GM18907 (cell line): ENCODE measurements at regions not wholly inside any gene's neighbourhood (a gene's known extent, or its start where the extent isn't known, plus 50 kb on each side); places are given as distances from the start of the nearest gene placed in this dataset.
A peak's percentile ranks its signal among the peaks of the same experiment; 100 is the strongest.
"Not testable (repeated sequence)": the region's sequence is repeated elsewhere in the genome, so short reads cannot be mapped to it uniquely, and the experiment has no call there.

Source experiments
- ATAC-seq: cut with Tn5 transposase; IDR thresholded peaks from one replicate; pipeline ENCODE4 v1.9.1; 2021; ENCODE audit warnings: mild to moderate bottlenecking, moderate library complexity; ENCODE audit not compliant: unreplicated experiment

- ATAC-seq = no peak
Observed at GRCh38 chr14:21802441-21802840, 128.8 kb upstream of the OR4E1 start.

GRCh38 chr14:21796916-21797315 lies 123.3 kb upstream of the OR4E1 start:
- no peak for ATAC-seq

GRCh38 chr14:21795456-21795855 lies 121.8 kb upstream of the OR4E1 start:
- no peak for ATAC-seq

GRCh38 chr14:21791749-21792148 lies 118.1 kb upstream of the OR4E1 start:
- no peak for ATAC-seq

GRCh38 chr14:21788687-21789086 lies 115.1 kb upstream of the OR4E1 start:
- not testable (repeated sequence) for ATAC-seq

- ATAC-seq = not testable (repeated sequence)
Observed at GRCh38 chr14:21787242-21787641, 113.6 kb upstream of the OR4E1 start.

GRCh38 chr14:21781543-21781942 lies 107.9 kb upstream of the OR4E1 start:
- ATAC-seq = no peak

GRCh38 chr14:21780429-21781084 lies 106.9 kb upstream of the OR4E1 start:
- ATAC-seq = no peak

GRCh38 chr14:21771671-21772070 lies 98.1 kb upstream of the OR4E1 start:
- ATAC-seq = no peak

- no peak for ATAC-seq
Observed at GRCh38 chr14:21768875-21769257, 95.2 kb upstream of the OR4E1 start.

- ATAC-seq = peak; percentile 52
Observed at GRCh38 chr14:21768116-21768874, 94.7 kb upstream of the OR4E1 start.

GRCh38 chr14:21760360-21760759 lies 86.7 kb upstream of the OR4E1 start:
- ATAC-seq = not testable (repeated sequence)

GRCh38 chr14:21749306-21749868 lies 75.8 kb upstream of the OR4E1 start:
- no peak for ATAC-seq

- no peak for ATAC-seq
Observed at GRCh38 chr14:21748869-21749303, 75.3 kb upstream of the OR4E1 start.

- ATAC-seq = no peak
Observed at GRCh38 chr14:21735639-21736307, 62.2 kb upstream of the OR4E1 start.

- ATAC-seq = no peak
Observed at GRCh38 chr14:21735200-21735599, 61.6 kb upstream of the OR4E1 start.

- ATAC-seq = no peak
Observed at GRCh38 chr14:21734457-21735074, 60.9 kb upstream of the OR4E1 start.

GRCh38 chr14:21729703-21730233 lies 56.1 kb upstream of the OR4E1 start:
- no peak for ATAC-seq

GRCh38 chr14:21725250-21725649 lies 51.6 kb upstream of the OR4E1 start:
- ATAC-seq = no peak

GRCh38 chr14:21724090-21724973 lies 50.7 kb upstream of the OR4E1 start:
- ATAC-seq = no peak
